22Rv1 (cell line): ENCODE measurements at regions not wholly inside any gene's neighbourhood (a gene's known extent, or its start where the extent isn't known, plus 50 kb on each side); places are given as distances from the start of the nearest gene placed in this dataset.

Experiments used
- H3K27ac ChIP-seq: fragments of 450-650 bp; 2 replicates; pipeline ENCODE4 v1.5.1; 2017
- ZFX ChIP-seq: fragments of 450-650 bp; IDR thresholded peaks from 2 replicates; pipeline ENCODE4 v1.6.1; 2017; ENCODE audit warnings: antibody characterized with exemption, borderline replicate concordance
- TF ChIP-seq, protein P1 (sequence below): fragments of 450-650 bp; IDR thresholded peaks from 2 replicates; pipeline ENCODE4 v1.5.1; 2017; ENCODE audit warnings: mild to moderate bottlenecking

DNA sequence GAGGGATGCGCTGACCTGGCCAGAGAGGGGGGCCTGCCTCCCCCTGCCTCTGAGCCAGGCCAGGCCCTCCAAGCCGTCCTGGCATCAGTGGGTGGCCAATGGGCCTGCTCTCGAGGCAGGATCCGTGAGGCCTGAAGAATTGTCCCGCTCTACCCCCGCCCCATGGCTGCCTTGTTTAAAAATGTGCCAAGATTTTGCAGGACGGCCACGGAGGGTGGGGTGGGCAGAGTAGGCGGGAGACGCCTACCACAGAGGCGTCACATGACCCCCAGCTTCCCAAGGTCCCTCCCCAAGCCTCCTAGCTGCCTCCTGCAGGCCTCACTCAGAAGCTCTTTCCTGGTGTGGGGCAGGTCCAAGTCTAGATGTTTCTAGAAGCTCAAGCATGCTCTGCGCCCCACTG is 69.5 kb downstream of the ENGASE start:
- TF ChIP-seq ZFX = no peak
- TF ChIP-seq, protein P1, sequence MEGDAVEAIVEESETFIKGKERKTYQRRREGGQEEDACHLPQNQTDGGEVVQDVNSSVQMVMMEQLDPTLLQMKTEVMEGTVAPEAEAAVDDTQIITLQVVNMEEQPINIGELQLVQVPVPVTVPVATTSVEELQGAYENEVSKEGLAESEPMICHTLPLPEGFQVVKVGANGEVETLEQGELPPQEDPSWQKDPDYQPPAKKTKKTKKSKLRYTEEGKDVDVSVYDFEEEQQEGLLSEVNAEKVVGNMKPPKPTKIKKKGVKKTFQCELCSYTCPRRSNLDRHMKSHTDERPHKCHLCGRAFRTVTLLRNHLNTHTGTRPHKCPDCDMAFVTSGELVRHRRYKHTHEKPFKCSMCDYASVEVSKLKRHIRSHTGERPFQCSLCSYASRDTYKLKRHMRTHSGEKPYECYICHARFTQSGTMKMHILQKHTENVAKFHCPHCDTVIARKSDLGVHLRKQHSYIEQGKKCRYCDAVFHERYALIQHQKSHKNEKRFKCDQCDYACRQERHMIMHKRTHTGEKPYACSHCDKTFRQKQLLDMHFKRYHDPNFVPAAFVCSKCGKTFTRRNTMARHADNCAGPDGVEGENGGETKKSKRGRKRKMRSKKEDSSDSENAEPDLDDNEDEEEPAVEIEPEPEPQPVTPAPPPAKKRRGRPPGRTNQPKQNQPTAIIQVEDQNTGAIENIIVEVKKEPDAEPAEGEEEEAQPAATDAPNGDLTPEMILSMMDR = no peak
- H3K27ac ChIP-seq = no peak overlapping the region

DNA sequence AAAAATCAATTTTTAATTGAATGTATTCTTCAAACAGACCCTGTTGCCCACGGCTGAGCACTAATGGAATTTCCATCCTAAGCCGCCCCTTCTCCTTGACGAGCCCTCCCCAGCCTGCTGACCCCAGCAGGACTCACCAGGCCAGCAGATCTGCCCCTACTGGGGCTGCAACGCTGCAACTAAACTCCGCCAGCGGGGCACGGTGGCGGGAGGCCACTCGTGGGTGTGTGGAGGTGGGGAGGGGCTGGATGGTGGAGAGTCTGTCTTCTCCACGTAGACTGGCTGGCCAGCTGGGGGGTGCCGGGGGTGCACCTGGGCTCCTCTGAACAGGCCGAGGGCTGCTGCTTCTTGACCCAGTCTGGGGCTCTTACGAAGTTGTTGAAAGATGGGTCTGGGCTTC is 67.8 kb downstream of the ENGASE start:
- H3K27ac ChIP-seq = no peak overlapping the region
- no peak for TF ChIP-seq ZFX
- TF ChIP-seq, protein P1 = no peak

DNA sequence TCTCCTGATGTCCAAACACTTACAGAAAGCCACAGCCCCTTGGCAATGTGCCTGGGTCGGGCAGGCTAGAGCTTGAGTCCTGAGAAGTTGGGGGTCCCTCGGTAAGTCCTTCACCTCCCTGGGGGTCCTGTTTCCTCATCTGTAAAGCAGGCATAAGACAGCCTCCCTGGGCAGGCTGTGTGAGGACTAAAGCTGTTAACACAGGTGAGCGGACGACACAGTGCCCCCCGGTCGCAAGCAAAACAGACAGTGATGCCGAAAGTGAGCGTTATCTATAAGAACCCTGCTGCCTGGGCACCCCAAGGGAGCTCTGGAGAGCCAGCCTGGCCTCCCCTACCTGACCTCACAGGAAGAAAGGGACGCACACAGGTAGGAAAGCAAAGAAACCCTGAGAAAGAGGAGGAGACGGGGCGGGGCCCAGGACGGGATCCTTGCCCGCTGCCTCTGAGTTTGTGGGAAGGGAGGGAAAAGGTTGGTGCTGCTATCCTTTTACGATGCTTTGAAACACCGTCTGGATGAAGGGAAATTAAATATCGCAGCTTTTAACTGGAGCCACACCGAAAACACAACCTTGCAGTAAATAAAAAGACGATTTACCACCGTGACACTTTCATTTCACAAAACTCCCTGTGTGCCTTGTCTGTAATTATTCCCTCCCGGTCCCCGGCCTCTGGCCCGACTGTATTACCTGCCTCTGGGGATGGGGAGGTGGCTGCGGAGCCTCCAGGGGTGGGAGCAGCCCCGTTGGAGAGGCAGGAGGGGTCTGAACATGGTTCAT is 67.1 kb downstream of the ENGASE start:
- H3K27ac ChIP-seq = no peak overlapping the region
- TF ChIP-seq ZFX = no peak
- TF ChIP-seq, protein P1 = no peak

DNA sequence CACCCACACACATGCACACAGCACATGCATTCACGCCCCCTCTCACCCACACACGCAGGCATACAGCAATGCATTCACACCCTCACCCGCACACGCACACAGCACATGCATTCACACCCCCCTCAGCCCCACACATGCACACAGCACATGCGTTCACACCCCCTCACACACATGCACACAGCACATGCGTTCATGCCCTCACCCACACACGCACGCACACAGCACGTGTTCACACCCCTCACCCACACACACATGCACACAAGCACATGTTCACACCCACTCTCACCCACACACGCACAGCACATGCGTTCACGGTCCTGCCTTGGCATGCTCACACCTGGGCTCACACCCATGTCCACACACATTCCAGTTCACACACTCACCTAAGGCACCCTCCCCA is 64.2 kb downstream of the ENGASE start:
- H3K27ac ChIP-seq = no peak overlapping the region
- TF ChIP-seq, protein P1 = no peak
- TF ChIP-seq ZFX = no peak

DNA sequence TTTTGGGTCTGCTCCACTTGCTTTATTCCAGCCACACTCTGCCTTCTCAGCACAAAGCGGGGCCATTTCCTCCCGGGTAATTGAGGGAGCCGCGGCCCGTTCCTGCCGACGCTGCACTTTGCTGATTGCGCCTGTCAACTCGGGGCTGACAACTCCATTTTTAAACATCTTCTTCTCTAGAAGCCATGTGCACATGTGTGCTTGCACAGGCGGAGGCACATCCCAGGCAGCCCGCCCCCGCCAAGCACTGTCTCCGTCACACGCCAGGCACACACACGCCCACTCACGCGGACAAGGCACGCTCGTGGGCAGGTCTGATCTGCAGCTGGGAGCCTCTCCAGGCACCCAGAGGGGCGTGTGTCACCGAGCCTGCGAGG is 63.2 kb downstream of the ENGASE start:
- TF ChIP-seq, protein P1 = no peak
- no peak for TF ChIP-seq ZFX
- H3K27ac ChIP-seq = no peak overlapping the region

DNA sequence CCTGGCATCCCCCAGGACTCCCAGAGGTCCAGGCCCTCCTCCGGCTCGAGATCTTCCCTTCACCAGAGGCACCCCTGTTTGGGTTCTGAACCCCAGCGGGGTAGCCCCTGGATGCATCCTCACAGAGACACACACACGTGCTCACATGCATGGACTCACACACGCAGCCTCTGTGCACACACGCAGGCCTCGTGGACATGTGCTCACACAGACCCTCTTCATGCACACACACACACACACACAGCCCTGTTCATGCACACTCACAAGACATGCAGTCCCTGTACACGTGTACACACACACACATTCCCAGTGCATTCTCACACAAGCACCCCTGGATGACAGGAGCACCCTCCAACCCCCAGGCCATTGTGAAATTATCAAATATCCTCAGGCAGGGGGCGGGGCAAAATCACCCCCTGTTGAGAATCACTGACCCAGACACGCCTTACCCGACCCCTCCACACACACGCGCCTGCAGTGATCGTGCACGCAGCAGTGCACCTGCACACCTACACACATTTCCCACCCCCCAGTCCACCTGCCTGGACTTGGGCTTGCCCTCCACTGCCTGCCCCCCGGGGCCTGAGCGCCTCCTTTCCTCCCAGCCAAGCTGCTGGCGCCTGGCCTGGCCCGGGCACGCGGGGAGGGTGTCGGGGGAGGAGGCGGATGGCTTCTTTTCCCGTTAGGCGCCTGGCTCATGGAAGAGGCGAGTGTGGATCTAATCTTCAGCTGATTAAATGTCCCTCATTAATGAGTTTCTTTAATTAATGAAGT is 62.6 kb downstream of the ENGASE start:
- no peak overlapping the region for H3K27ac ChIP-seq
- TF ChIP-seq ZFX = no peak
- TF ChIP-seq, protein P1 = no peak

DNA sequence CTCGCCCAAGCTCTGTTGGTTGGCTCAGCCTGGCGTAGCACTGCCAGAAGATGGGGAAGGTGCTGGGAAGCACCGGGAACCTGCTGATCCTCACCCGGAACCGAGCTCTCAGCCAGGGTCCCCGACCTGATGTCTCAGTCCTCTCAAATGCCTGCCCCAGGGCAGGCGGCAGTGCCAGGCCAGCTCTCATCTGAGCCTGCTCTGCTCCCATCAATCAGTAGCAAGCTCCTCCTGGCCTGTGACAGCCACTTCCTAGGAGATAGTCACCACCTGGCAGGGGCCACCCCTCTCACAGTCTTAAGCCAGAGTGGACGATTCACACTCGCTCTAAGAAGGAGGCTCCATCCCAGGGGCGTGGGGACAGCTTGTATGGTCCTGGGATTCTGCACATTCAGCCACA is 62.0 kb downstream of the ENGASE start:
- no peak for TF ChIP-seq ZFX
- TF ChIP-seq, protein P1 = no peak
- no peak overlapping the region for H3K27ac ChIP-seq
